G401.6 (cell line): ENCODE measurements at regions not wholly inside any gene's neighbourhood (a gene's known extent, or its start where the extent isn't known, plus 50 kb on each side); places are given as distances from the start of the nearest gene placed in this dataset.
"Not testable (repeated sequence)": the region's sequence is repeated elsewhere in the genome, so short reads cannot be mapped to it uniquely, and the experiment has no call there.

Source experiments
- FAIRE-seq: peaks from 2 replicates; lab custom pipeline; 2012; peaks lifted over from hg19 to GRCh38; lab: Jason Lieb, UNC

DNA sequence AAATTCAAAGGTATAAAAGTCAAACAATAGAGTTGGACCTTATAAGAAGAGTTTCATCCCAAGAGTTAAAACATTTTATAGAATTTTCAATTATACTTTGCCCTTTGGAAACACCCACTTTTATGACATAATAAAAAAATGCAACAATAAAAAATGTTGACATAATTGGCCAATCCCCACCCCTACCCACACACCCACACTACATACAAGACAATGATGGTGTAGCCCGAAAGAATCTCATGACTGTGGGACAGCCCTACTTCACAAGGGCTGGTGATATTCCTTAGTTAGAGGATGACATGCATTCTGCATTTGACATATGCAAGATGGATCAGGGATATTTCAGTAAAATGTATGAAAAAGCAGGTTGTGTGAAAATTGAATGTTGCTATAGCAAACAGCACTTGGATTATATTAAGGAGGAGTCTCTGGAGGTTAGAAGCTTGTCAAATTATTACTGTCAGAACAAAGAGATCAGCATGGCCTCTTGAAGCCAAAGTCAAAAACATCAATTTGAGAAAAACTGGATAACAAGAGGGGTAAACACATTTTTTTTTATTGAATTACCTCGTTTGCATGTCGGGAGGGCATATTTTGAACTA is 133.0 kb upstream of the SAMSN1 start:
- FAIRE-seq, result no peak

DNA sequence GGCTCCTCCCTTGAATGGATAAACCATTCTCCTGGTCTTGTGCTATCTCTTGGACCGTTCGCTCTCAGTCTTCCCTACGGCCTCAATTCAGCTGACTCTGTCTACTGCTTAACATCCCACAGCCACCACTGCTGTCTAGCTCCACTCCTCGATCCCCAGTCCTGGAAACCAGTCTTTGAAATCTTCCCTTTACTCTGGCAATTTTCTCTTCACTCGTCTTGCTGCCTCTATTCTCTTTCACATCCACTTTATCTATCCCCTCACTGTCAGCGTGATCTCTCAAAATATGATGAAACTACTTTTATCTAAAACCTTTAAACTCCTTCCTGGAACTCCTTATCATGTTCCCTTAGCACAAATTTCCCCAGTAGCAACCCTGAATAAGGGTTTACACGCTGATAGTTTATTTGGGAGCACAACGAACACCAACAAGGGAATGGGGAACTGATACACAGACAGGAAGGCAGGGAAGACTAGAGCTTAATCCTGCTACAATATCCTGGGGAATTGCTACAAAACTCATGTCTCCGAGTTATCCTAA is 131.6 kb upstream of the SAMSN1 start:
- no peak for FAIRE-seq

DNA sequence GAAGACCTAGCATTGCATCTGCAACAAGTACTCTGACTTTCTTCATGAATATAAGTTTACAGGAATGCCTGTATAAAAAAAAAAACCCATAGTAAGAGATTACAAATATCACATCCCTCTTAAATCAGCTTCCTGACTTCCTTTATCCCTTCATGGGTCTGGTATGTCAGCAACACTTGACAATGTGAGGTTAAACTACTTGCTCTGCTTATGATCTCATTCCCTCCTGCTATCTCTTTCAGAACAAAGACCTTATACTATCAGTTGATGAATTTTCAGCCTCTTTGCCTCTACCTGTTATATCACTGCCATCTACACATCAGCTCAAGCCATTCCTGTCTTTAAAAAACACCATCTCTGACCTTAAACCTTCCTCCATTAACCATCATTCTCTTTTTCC is 130.9 kb upstream of the SAMSN1 start:
- no peak for FAIRE-seq

DNA sequence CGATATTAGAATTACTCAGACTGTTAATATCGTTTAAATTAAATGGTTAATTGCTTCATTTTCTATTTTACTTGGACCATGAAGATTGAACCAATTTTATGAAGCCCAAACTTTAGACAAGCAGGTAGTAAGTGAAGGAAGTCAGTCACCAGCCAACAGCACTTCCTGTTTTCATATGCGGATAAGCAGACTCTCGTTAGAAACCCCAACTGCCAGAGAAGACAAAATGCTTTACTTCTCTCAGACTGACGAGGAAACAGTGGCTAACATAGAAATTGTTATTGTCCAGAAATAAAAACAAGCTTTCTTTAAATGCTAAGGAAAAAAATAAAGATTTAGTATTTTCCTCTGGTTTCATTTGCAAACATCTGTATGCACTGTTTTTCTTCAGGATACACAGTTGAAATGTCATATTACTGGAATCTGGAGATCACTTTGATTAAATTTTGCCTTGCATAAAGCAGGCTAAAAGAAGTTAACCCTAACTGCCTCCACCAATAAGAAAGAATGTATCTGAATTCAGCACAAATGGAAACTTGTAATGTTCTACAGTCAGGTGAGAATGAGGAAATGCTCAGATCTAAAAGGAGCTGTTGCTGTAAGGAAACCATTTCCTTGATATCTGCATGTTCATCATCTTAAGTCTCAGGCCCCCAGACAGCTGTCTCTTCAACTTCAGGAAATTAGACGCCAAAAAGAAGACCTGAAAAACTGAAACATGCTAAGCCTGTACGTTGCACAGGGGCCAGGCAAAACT is 129.8 kb upstream of the SAMSN1 start:
- no peak for FAIRE-seq

DNA sequence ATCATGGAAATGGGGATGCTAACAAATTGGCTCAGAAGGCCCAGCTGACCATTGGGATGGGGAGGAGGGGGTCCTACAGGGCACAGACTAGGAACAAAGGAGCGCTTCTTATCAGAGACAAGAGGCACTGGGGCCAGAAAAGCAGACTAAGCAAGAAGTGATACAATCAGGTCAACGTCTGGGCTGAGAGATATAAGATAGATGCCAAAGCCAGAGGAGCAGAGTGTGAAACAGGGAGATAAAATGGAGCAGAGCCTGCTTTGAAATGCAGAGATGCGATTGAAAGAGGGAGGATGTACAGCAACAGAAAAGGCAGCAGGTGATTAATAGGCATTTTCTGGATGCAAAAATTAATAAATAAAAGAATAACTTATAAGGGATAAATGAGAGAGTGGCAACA is 127.5 kb upstream of the SAMSN1 start:
- no peak for FAIRE-seq

DNA sequence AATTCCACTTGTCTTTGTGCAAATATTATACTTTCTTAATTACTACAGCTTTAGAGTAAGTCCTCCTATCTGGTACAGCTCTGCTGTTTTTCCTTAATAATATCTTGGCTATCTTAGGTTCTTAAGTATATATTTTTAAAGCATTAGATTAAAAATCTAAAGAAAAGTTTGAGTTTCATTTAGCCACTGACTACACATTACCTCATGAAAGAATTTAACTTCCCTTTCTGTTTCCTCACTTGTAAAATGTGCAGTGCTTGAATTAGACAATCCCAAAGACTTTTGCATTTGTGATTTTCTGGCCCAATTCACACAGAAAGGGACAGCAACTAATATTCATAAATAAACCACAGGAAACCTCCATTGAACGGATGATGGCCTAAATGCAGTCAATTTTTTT is 126.4 kb upstream of the SAMSN1 start:
- FAIRE-seq, result no peak

DNA sequence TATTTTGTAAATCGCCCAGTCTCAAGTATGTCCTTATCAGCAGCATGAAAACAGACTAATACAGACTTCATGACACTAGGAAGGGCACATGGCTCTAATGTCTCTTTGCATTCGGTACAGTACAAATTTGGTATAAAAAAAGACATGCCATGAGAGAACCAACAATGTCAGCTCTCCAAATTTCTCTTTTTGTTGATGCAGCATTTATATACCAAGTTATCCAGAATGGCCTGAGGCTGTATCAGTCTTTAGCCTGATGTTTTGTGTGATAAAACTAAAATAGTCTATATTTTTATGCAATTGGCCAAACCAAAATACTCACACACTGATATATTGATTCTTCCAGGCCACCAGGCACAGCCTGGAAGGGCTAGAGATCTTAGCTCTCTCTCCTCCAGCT is 124.3 kb upstream of the SAMSN1 start:
- no peak for FAIRE-seq

DNA sequence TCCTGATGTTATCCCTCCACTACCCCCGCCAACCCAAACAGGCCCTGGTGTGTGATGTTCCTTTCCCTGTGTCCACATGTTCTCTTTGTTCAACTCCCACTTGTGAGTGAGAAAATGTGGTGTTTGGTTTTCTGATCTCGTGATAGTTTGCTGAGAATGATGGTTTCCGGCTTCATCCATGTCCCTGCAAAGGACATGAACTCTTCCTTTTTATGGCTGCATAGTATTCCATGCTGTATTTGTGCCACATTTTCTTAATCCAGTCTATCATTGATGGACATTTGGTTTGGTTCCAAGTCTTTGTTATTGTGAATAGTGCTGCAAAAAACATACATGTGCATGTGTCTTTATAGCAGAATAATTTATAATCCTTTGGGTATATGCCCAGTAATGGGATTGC is 123.0 kb upstream of the SAMSN1 start:
- FAIRE-seq, result not testable (repeated sequence)

DNA sequence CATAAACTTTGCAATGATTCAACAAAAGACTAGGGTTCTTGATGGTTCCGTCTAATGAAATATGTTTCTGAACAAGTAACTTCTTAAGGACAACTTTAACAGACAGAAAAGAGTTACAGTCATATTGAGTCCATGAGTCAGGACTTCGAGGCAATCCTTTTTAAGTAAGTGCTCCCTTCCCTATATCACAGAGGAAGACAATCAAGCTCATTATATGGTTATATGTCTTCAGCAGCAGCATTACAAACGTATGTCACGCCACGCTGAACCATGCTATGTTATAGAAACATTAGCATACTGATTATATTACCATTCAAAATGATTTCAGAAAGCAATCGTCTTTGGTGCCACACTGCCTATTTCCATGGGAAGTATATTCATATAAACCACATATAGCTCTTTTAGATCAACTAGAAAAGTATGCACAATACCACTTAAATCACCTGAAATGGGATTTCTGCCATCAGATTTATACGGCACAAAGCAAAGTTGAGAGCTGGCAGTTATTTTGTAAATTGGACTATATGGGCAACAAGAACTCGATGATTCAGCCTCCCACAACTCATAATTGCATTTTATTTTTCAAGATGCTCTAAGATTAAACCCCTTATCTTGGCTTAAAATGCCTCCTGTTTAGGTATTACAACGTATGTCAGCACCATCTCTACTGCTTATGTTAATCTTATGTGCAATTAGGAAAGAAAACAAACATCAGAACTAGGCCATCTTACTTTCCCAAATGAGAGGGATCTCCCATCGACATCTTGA is 111.3 kb upstream of the SAMSN1 start:
- no peak for FAIRE-seq

DNA sequence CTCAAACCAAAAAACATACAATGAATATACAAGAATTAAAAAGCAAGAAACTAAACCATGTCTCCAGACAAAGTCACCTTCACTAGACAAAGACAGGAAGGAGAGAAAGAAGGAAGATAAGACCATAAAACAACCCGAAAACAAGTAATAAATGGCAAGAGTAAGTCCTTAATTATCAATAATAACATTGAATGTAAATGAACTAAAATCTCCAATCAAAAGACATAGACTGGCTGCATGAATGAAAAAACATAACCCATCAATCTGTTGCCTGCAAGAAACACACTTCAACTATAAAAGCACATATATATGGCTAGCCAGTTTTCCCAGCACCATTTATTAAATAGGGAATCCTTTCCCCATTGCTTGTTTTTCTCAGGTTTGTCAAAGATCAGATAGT is 100.8 kb upstream of the SAMSN1 start:
- no peak for FAIRE-seq

DNA sequence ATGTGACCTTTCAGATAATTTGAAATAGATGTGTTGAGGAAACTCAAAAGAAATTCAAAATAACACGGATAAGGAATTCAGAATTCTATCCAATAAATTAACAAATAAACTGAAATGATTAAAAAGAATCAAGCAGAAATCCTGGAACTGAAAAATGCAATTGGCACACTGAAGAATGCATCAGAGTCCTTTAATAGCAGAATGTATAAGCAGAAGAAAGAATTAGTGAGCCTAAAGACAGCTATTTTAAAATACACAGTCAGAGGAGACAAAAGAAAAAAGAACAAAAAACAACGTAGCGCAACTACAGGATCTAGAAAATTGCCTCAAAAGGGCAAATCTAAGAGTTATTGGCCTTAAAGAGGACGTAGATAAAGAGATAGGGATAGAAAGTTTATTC is 99.6 kb upstream of the SAMSN1 start:
- FAIRE-seq, result no peak

DNA sequence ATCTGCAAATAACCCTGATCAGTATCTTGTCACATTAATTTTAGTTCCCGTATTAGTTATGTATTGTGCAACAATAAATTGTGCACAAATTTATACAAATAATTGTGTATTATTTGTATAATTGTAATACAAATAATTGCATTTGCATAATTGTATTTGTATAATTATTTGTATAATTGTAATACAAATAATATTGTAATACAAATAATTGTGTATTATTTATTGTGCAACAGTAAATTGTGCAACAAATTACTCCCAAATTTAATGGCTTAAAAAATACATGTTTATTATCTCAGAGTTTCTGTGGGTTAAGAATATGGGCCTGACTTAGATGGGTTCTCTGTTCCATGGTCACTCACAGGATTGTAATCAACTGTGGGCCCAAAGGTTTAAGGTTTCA is 86.2 kb upstream of the SAMSN1 start:
- FAIRE-seq, result no peak

DNA sequence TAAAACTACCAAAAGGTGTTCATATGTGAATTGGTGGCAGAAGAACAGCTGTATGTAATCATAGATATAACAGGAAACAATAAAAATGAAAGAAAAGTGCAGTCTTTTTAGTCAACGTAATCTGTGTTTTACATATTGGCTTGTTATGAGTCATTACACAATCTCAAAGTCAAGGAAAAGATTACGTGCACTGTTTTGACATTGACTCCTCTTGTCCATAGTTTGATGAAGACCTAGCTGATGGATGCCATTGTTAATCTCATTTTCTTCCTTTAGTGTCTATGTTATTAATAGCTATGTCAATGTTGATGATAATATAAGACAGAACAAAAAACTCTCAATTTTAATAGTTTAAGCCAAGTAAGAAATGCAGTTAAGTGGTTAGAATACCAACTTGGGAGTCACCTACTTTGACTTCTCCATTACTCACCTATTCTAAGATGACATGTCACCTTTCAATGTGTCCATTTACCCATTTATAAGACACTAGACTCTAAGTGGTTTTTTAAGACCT is 84.5 kb upstream of the SAMSN1 start:
- no peak for FAIRE-seq

DNA sequence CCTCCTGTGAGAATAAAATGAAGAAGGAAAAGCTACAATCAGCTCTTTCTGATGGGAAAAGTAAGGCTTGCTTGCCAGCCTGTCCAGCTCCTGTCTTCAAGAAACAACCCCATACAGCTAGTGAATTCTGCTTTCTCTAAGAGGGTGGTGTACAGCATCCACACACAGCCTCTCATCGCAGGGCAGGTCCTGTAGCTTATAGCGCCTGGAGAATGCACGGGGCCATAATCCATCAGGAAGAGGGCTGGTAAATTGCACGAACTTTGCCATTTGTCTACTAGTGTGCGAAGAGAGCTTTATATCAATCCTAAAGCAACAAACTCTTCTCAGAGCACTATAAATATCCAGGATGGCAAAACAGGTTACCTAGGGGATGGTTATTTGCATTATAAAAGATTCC is 83.3 kb upstream of the SAMSN1 start:
- FAIRE-seq, result no peak

DNA sequence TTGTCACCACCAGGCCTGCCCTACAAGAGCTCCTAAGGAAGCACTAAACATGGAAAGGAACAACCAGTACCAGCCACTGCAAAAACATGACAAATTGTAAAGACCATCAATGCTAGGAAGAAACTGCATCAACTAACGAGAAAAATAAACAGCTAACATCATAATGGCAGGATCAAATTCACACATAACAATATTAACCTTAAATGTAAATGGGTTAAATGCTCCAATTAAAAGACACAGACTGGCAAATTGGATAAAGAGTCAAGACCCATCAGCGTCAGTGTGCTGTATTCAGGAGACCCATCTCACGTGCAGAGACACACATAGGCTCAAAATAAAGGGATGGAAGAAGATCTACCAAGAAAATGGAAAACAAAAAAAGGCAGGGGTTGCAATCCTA is 77.0 kb upstream of the SAMSN1 start:
- not testable (repeated sequence) for FAIRE-seq

DNA sequence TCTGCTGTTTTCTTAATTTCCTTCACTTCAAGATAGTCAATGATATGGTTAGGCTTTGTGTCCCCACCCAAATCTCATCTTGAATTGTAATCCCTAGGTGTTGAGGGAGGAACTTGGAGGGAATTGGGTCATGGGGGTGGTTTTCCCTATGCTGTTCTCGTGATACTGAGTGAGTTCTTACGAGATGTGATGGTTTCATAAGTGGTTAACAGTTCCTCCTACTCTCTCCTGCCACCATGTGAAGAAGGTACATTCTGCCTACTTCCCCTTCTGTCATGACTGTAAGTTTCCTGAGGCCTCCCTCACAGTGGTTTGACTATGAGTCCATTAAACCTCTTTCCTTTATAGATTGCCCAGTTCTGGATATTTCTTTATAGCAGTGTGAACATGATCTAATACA is 74.0 kb upstream of the SAMSN1 start:
- no peak for FAIRE-seq

DNA sequence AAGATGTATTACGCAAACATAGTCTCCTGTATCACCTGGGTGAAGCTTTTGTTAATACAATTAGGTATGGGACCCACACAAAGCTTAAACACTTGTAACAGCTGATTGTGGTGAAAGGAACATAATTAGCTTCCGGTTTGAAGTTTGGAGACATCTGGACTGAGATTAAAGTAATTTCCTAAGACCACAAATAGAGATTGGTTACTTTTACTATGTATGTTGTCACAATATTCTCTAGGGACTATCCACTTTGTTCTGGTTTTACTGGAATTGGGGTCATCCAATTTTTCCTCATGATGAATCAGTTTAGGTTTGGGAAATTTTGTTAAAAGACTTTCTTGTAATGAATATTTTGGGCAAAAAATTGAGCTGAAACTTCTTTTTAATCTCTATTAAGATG is 71.8 kb upstream of the SAMSN1 start:
- FAIRE-seq, result no peak

DNA sequence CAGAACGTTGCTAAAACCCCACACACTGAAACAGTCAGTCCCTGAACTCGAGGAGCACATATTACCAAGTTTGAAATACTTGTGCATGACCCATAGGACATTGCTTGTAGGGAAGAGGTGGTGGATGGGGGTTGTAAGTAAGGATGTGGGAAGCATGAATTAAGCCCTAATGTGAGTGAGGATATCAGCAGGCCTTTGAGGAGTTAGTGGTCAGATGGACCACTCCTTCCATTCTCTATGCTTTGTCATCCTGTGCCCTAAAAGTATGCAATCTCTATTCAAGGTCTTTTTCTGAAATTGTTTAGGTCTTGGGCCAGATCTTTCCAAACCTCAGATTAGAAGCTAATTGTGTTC is 70.9 kb upstream of the SAMSN1 start:
- FAIRE-seq, result no peak

DNA sequence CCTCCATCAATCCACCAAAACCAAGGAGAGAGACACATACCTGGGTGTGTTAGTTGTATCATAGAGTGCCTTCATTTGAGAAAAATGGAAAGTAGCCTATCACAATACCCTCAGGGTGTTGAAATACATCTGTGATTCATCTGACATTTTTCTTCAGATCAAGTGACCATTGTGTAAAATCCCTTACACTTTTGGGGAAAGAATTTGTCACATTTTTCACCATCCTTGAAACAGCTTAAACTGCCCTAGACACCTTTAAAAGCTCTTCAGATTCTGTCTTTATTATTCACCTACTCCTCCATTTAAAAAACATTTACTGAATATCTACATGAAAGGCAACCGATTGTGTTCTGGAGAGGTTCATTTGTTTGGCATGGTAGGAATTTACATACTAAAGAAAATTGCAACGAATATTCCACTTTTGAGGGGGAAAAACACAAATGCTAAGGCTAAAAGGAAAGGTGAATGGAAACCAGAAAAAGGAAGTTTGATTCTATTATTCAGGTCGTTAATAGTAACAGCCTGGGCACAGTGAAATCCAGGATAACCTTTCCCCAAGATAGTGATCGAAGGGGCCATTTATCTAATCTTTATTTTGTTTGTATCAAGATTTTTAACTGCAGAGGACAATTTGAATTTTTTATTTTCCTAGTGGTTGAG is 70.4 kb upstream of the SAMSN1 start:
- FAIRE-seq, result no peak

DNA sequence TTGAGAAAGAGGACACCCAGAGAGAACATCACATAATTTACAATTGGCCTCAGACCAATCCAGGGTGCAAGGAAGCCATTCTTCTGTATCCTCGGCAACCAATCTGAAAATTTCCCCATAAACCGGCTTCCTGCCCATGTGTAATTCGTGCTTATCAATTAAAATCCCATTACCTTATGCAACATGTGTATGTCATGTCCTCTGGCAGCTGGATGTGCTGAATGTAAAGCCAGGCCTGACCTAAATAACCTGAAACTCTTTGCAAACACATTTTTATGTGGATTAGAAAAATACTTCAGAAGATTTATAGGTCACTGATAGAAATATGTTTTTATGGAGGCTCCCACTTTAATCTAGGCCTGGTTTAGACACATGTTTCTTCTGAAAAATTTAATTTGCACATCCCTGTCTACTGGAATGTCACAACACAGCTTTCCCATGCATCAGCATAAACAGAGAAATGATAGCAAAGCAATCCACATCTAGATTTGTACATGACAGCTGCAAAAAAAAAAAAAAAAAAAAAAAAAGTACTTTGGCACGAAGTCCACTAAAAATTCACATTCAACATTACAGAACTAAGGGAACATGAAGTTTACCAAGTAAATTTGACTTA is 69.4 kb upstream of the SAMSN1 start:
- FAIRE-seq, result no peak

DNA sequence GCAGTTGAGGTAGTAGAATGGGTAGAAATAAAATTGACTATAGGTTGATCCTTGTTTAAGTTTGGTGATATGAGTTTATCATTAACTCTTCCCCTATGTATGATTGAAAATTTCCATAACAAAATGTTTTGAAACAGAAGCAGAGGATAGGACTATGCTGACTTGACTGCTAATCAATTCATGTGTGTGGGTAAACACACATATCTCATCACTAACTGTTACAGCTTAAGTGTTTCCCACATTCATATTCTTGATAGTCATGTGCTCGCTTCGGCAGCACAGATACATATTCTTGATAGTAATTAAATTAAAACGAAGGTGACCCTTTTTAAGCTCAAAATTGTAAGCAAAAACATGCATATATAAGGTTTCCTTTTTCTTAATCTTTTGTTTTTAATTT is 68.2 kb upstream of the SAMSN1 start:
- no peak for FAIRE-seq
